ENCODE measurements at regions not wholly inside any gene's neighbourhood (a gene's known extent, or its start where the extent isn't known, plus 50 kb on each side); places are given as distances from the start of the nearest gene placed in this dataset.
"Not testable (repeated sequence)": the region's sequence is repeated elsewhere in the genome, so short reads cannot be mapped to it uniquely, and the experiment has no call there.

- DNase-seq = no peak
These were observed 97.4 kb upstream of the EDEM3 start for GRCh38 chr1:184851822-184852746.

- DNase-seq = no peak
These were observed 89.3 kb upstream of the EDEM3 start for GRCh38 chr1:184843732-184844495.

- DNase-seq = no peak
These were observed 85.9 kb upstream of the EDEM3 start for GRCh38 chr1:184840596-184840995.

GRCh38 chr1:184838504-184838951 lies 83.9 kb upstream of the EDEM3 start:
- DNase-seq = no peak

DNA sequence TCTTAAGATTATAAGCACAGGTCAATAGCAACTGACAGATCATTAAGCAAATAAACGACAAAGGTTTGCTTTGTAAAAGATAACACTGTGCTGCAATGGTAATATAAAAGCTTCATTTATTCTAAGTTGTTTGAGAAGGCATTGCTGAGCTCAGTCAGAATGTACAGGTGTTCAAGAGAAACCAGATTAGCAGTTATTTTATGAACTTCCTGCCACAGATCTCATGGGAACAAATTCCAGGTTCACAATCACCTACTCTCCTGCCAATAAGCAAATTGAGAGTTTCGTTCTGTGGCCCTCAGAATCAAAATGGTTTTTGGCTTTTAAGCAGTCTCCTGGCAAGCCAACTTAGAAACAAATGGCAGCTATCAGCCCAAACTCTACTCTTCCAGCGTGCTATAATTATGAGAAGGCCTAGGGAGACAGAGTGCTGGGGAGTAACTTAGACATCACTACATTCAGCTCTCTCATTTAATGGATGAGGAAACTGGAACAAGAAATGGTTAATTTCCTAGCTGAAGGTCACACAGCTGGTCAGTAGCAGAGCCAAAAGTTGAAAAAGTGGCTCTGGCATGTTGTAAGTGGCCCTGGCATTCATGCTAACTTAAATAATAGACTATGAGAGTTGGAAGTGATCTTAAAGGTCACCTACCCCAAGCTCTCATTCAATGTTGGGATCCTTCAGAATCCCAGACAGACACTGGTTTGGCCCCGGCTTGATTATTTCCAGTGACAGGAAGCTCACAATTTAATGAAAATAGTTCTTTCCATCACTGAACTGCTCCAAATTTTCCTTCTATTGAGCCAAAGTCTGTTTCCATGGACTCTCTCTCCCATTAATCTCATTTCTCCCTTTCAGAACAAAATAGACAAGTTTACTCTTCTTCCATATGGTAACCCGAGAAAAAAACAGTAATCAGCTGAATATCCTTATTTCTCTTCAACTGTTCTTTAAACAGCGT lies 82.6 kb upstream of the EDEM3 start:
- no peak for DNase-seq

DNA sequence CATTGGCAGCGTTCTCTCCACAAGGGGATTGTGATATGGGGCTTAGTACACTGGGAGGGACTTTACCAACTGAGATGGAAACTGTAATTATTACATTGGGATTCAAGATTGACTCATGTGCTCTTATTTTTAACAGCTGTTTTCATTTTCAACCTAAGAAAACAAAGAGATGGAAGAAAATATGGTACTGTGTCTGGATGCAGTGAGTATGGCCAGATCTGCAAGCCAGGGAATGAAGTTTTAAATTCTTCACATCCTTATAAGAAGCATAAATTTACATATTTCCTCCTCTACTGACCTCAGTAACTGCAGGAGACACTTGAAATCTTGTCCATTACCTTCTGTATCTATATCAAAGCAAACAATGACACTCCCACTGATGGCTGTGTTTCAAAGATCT lies 81.5 kb upstream of the EDEM3 start:
- DNase-seq = no peak

DNA sequence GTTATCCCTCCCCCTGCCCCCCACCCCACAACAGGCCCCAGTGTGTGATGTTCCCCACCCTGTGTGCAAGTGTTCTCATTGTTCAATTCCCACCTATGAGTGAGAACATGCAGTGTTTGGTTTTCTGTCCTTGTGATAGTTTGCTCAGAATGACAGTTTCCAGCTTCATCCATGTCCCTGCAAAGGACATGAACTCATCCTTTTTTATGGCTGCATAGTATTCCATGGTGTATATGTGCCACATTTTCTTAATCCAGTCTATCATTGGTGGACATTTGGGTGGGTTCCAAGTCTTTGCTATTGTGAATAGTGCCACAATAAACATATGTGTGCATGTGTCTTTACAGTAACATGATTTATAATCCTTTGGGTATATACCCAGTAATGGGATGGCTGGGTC lies 79.3 kb upstream of the EDEM3 start:
- not testable (repeated sequence) for DNase-seq

- no peak for DNase-seq
These were observed 77.9 kb upstream of the EDEM3 start for GRCh38 chr1:184832517-184832916.

GRCh38 chr1:184829496-184829895 lies 74.8 kb upstream of the EDEM3 start:
- not testable (repeated sequence) for DNase-seq

DNA sequence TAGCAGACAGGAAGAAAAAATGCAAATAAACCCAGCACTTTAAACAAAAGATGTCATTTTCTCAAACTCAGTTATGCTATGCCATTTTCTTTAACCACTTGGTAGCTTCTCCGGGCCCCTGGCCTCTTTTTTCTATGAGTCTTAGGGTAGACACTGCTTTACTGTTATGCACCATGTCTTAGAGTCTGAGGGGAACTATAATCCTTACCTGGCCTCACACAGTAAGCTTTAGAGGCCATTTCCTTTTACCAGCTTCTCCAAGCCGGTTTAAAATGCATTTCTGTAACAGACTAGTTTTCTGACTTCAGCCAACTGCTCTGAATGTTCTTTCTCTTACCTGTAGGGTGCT lies 73.7 kb upstream of the EDEM3 start:
- DNase-seq = no peak

DNA sequence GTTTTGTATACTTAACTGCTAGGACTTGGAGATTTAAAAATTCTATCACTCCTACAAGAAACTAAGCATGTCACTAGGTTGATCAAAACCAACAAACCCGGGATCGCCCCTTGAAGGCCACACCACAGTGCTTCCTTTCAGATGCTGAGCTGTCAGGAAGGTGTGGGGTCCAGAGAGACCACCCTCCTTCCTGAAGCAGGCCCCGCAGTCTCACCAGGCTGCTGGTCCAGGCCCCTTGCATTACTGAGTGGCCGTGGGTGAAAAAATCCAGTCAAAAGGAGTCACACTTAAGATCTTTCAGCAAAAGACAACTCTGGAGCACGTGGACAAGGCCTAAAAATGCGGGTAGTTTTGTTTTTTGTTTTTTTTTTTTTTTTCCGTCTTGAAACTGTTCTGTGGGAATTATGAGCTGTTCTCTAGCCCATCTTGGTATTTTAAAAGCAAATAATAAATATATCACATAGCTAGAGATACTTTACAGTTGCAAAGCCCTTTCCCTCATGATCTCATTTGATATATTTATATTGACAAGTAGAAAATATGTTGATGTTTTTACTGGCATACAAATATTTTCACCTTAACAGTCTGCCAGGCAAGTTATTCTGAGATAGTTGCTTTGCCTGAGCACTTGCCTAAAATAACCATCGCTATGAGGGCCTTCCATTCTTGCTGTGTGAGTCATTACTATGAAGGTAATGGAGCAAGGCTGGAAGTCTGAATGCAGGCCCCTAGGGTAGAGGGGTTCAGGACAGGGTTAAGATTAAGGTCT lies 73.1 kb upstream of the EDEM3 start:
- DNase-seq = no peak

DNA sequence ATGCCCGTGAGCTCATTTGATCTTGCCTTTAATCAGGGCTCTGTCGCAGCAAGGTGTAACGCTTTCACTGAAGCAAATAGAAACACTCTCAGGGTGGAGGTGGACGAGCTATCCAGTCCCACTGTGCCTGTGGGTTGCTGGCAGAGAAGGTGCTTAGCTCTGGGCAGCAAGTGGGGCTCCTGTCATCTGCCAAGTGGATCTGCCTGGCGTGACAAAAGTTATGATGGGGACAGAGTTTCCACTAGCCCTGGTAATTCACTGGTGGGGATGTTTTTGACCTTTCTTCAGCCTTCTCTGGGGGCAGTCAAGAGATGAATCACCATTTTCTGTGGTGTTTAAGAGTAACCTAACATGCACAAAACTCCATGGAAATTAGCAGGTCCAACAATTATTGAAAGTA lies 71.3 kb upstream of the EDEM3 start:
- DNase-seq = no peak

DNA sequence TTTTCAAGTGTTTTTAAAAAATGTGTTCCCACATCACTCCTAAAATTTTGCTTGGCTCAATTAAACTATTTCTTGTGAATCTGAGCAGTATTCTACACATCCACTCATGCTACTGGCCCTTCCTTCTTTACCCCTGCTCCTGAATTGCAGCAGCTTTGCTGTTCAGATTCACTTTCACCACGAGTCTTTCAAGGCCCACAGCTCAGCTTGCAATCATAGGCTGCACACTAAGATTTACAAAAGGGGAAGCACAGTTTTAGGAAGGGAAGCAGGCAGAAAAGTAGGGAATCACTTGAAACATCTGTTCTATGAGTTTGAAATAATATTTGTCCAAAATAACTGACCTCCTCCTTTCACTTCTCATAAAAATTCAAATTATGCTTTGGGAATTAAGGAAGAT lies 70.9 kb upstream of the EDEM3 start:
- no peak for DNase-seq

DNA sequence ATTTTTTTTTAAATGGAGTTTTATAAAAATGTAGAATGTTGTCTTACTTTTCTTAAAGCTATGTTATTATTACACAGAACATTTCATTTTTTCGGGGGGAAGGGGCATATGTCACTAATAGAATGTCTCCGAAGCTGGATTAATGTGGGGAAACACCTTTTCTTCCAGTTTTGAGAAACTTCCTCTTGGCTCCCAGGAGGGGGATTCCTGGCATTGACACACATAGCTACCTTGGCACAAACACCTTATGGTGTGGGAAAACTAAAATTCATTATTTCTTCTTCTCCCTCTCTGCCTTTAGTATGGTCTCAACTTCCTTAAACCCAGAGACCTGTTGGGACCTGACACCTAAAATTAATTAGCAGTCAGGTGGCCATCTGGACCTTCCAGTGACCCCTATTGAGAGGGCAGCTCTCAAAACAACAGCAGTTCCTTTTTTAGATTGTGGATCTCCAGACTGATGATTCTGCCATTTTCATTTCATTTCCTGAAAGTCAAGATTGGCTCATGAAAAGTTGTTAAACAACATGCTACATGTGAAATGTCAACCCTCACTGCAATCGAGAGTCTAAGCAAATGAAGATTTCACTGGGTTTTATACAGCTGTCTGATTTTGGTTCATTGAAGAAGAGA lies 70.1 kb upstream of the EDEM3 start:
- DNase-seq = no peak

DNA sequence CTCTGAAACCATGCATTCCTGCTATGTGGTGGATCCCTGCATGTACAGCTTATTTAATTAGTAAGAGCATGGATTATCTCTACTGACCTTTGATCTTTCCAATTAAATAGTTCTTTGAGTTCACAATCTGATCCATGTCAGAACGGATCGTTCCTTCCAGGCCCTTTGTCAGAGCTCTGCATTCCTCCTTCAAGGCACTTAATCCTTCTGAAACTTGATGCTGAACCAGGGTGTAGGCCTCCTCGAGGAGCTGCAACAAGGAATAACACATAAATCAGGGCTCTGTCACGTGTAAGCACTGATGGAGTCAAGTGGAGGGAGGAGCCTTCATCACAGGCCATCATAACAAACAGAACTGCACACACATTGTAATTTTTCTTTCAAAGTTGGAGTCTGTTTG lies 68.4 kb upstream of the EDEM3 start:
- DNase-seq = no peak

- DNase-seq = peak; percentile 67
These were observed 67.6 kb upstream of the EDEM3 start for GRCh38 chr1:184822267-184822666.

- DNase-seq = no peak
These were observed 67.0 kb upstream of the EDEM3 start for GRCh38 chr1:184821658-184822057.

- DNase-seq = no peak
These were observed 66.3 kb upstream of the EDEM3 start for GRCh38 chr1:184820956-184821355.

- no peak for DNase-seq
These were observed 65.6 kb upstream of the EDEM3 start for GRCh38 chr1:184820218-184820750.

GRCh38 chr1:184818646-184819045 lies 64.0 kb upstream of the EDEM3 start:
- no peak for DNase-seq

GRCh38 chr1:184817003-184817402 lies 62.3 kb upstream of the EDEM3 start:
- not testable (repeated sequence) for DNase-seq
